GM18951 (cell line): ENCODE measurements at regions not wholly inside any gene's neighbourhood (a gene's known extent, or its start where the extent isn't known, plus 50 kb on each side); places are given as distances from the start of the nearest gene placed in this dataset.

Experiments used
- POLR2A ChIP-seq: IDR thresholded peaks from 4 replicates; pipeline ENCODE4 v1.6.1; 2011; ENCODE audit warnings: mild to moderate bottlenecking; ENCODE audit not compliant: insufficient read length, insufficient read depth; ENCODE audit errors: extremely low read depth
- in situ Hi-C: fragments of 300-500 bp; cut with MboI; formaldehyde crosslinking; loops from one replicate; pipeline ENCODE4 v1.12.0; 2022; ENCODE audit warnings: low sequenced_read_pairs, mixed read lengths, inconsistent platforms; ENCODE audit not compliant: unreplicated experiment

GRCh38 chr2:145000376-145000775 lies 480.5 kb upstream of the ZEB2 start:
- no peak for TF ChIP-seq POLR2A
- in situ Hi-C loops, result no loop called here

GRCh38 chr2:144999936-145000335 lies 480.0 kb upstream of the ZEB2 start:
- in situ Hi-C loops, result no loop called here
- TF ChIP-seq POLR2A, result no peak

DNA sequence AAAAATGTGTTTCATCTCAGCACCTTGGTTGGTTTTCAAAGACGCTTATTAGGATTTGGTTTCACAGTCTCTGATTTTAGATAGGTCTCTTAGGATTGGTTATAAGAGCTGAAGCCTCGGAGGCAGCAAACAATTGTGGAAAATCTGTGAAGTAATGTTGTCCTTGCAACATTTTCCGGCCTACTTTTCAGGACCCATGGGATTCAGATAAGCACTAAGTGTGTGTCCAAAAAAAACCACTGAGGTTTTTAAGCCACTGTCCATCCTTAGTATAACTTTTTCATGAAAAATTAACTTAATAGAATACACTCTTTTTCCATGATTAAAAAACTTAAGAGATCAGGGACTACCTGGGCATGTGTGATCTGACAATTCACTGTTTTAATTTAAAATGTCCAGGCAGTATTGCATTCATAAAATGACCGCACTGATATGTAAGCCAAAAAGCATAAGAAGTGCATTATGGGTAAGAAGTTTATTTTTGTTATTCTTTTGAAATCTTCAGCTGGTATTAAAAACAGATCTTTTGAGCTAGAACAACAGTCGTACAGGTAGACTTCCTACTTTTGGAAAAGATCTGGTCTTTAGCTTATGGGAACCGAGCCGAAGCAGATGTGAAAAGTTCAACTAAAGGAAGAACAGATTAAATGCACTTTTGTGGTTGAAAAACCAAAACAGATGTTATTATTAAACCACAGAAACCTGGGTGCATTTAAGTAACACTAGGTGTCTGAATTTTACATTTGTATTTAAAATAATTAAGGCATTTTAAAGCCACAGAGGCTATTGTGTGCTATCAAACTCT lies 479.4 kb upstream of the ZEB2 start:
- in situ Hi-C loops, result no loop called here

DNA sequence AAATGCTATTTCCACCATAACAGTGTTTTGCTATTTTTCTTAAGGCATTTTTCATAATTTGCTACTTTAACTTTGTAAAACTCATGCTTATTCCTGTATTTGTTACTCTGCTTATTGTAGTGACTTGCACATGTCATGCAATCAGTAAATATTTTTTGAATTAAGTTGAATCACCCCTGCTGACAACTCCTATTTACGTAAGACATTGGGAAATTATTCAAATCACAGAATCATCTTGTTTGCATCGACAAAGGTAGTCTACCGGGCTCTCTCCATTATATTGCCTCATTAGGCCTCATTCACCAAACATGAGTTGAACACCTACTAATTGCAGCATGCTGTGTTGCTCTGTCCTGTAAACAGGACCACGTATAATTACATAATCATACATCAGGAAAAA lies 478.5 kb upstream of the ZEB2 start:
- TF ChIP-seq POLR2A, result no peak
- in situ Hi-C loops, result no loop called here

More for the DNA sequence above, 479.4 kb upstream of the ZEB2 start:
- TF ChIP-seq POLR2A, result no peak

- in situ Hi-C loops, result no loop called here
- TF ChIP-seq POLR2A, result no peak
Measured at GRCh38 chr2:144996225-144996795, 476.4 kb upstream of the ZEB2 start.

- in situ Hi-C loops, result no loop called here
- TF ChIP-seq POLR2A, result no peak
Measured at GRCh38 chr2:144995482-144995881, 475.6 kb upstream of the ZEB2 start.

DNA sequence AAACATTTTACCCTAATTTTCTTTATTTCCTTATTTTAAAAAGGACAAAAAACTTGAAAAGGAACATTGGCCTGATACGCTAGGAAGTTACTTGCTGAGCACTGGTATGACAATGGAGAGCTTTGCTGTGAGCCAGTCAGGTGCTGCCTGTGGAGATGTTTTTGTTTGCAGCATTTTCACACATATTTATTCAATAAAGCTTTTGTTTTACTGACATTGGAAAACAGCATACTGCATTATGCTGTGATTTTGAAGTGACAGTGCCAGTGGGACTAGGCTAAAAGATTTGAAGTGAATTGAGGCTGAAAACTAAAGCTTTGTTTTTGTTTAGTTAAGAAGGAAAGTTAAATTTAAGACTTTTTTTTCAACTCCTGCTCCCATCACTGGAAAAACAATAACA lies 470.7 kb upstream of the ZEB2 start:
- no peak for TF ChIP-seq POLR2A
- in situ Hi-C loops, result no loop called here

GRCh38 chr2:144989579-144990270 lies 469.8 kb upstream of the ZEB2 start:
- in situ Hi-C loops, result no loop called here
- no peak for TF ChIP-seq POLR2A

- no peak for TF ChIP-seq POLR2A
- in situ Hi-C loops, result no loop called here
Measured at GRCh38 chr2:144988591-144988990, 468.7 kb upstream of the ZEB2 start.

- in situ Hi-C loops, result no loop called here
- no peak for TF ChIP-seq POLR2A
Measured at GRCh38 chr2:144986691-144987090, 466.8 kb upstream of the ZEB2 start.

DNA sequence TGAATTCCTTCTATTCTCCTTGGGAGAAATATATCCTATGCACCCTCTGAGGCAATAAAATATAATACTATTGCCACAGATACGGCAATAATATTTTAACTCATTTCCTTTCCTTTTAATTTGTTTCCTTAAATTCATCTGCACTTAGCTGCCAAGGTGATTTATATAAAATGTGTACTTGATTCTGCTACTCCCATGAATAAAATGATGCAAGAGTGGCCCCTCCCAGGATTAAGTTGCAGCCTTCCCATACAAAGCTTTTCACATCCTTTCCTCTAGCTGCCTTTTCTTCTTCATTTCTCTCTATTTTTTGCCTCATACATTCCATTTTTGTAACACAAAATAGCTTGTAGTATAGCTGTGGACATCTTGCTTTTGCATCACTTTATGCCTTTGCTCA lies 464.1 kb upstream of the ZEB2 start:
- in situ Hi-C loops, result no loop called here
- TF ChIP-seq POLR2A, result no peak

DNA sequence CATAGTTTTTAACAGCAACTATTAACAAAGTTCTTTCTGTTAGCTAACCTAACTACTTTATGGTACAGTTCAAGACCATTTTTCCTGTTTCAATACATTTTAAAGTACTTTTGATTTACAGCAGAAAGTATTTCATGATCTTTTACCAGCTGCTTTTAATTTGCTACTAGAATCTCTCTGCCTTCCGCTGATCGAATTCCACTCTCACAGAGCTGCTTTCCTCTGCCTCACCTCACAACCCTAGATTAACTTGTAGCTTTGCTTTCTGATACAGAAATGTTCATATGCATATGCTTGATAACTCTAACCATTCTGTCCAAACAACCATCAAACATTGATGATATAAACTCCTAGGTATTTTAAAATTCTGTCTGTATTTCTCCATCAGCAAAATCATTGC lies 463.2 kb upstream of the ZEB2 start:
- TF ChIP-seq POLR2A, result no peak
- in situ Hi-C loops, result no loop called here

- no peak for TF ChIP-seq POLR2A
- in situ Hi-C loops, result no loop called here
Measured at GRCh38 chr2:144982481-144982880, 462.6 kb upstream of the ZEB2 start.

- in situ Hi-C loops, result no loop called here
- TF ChIP-seq POLR2A, result no peak
Measured at GRCh38 chr2:144975881-144976280, 456.0 kb upstream of the ZEB2 start.
